H1 (cell line): ENCODE measurements at regions not wholly inside any gene's neighbourhood (a gene's known extent, or its start where the extent isn't known, plus 50 kb on each side); places are given as distances from the start of the nearest gene placed in this dataset.

Source experiments
- CTCF ChIA-PET: fragments of 300-600 bp; sonication (Branson Sonifier 250); formaldehyde crosslinking; loops from one replicate; lab custom pipeline; 2021; ENCODE audit not compliant: partially characterized antibody; lab: Charles Lee
- POLR2A ChIA-PET: fragments of 300-600 bp; sonication (Branson Sonifier 250); formaldehyde crosslinking; loops from one replicate; lab custom pipeline; 2021; ENCODE audit warnings: inconsistent platforms; ENCODE audit not compliant: partially characterized antibody; lab: Charles Lee
- DNase-seq, 2 experiments: peaks; one replicate each; pipeline versions ENCODE4 v3.0.0 to v3.0.0-alpha.2; 2010 to 2022; ENCODE audit warnings: low spot score in 2 of 2, low read depth in 1 of 2, mixed read lengths in 1 of 2
- FAIRE-seq: peaks from 2 replicates; lab custom pipeline; 2011; peaks lifted over from hg19 to GRCh38; lab: Jason Lieb, UNC
- H2AFZ ChIP-seq: 2 replicates; pipeline ENCODE4 v1.8.1; 2012; ENCODE audit warnings: low read length, inconsistent platforms
- H2AK5ac ChIP-seq: 2 replicates; pipeline ENCODE4 v1.6.1; 2013; ENCODE audit warnings: low read depth, low read length
- H2BK120ac ChIP-seq: replicated peaks from 2 replicates; pipeline ENCODE3; 2013; ENCODE audit warnings: low read depth, low read length, inconsistent platforms
- H2BK12ac ChIP-seq: 2 replicates; pipeline ENCODE4 v1.6.1; 2013; ENCODE audit warnings: low read depth, low read length
- H2BK15ac ChIP-seq: 2 replicates; pipeline ENCODE4 v1.6.1; 2013; ENCODE audit warnings: low read length
- H2BK20ac ChIP-seq: 2 replicates; pipeline ENCODE4 v1.6.1; 2013; ENCODE audit warnings: low read length
- H2BK5ac ChIP-seq: 2 replicates; pipeline ENCODE4 v1.6.1; 2013; ENCODE audit warnings: low read depth, low read length
- H3K14ac ChIP-seq: 2 replicates; pipeline ENCODE4 v1.6.1; 2013; ENCODE audit warnings: inconsistent platforms; ENCODE audit not compliant: insufficient read length
- H3K18ac ChIP-seq: 2 replicates; pipeline ENCODE4 v1.6.1; 2013; ENCODE audit warnings: low read length; ENCODE audit errors: extremely low read depth
- H3K23ac ChIP-seq: 2 replicates; pipeline ENCODE4 v1.6.1; 2013; ENCODE audit warnings: inconsistent platforms; ENCODE audit not compliant: insufficient read length
- H3K23me2 ChIP-seq: 2 replicates; pipeline ENCODE4 v1.6.1; 2013; ENCODE audit warnings: low read depth, low read length
- H3K27ac ChIP-seq: 2 replicates; pipeline ENCODE4 v1.6.1; 2011; ENCODE audit warnings: low read depth, low read length, inconsistent platforms
- H3K27me3 ChIP-seq, 4 experiments: replicated peaks in 1 of 4; 1 replicate in 1 of 4; 2 replicates in 3 of 4; pipeline versions ENCODE4 v1.6.1 to v1.8.1; 2011 to 2013; ENCODE audit warnings: low read length in 3 of 4, mild to moderate bottlenecking in 3 of 4, inconsistent platforms in 2 of 4, mixed read lengths in 2 of 4, moderate library complexity in 1 of 4; ENCODE audit not compliant: control insufficient read depth in 3 of 4, insufficient read depth in 3 of 4; ENCODE audit errors: extremely low read depth in 1 of 4
- H3K36me3 ChIP-seq, 4 experiments: 2 replicates each; pipeline versions ENCODE4 v1.6.1 to v1.8.1; 2011 to 2013; ENCODE audit warnings: mild to moderate bottlenecking in 4 of 4, low read length in 3 of 4, moderate library complexity in 2 of 4, control low read depth in 1 of 4, inconsistent platforms in 1 of 4; ENCODE audit not compliant: insufficient read depth in 4 of 4, control insufficient read depth in 2 of 4
- H3K4ac ChIP-seq: replicated peaks from 2 replicates; pipeline ENCODE3; 2013; ENCODE audit warnings: low read length, low read depth, mixed read lengths, inconsistent platforms; ENCODE audit not compliant: insufficient read length
- H3K4me1 ChIP-seq, 4 experiments: replicated peaks in 1 of 4; 1 replicate in 1 of 4; 2 replicates in 3 of 4; pipeline versions ENCODE4 v1.6.1 to v1.8.1; 2011 to 2013; ENCODE audit warnings: low read length in 3 of 4, inconsistent platforms in 2 of 4, mixed read lengths in 1 of 4; ENCODE audit not compliant: insufficient read depth in 4 of 4, control insufficient read depth in 3 of 4
- H3K4me2 ChIP-seq, 2 experiments: 2 replicates each; pipeline versions ENCODE4 v1.6.1 to v1.8.1; 2011 to 2013; ENCODE audit warnings: low read depth in 2 of 2, low read length in 2 of 2, control low read depth in 1 of 2, inconsistent platforms in 1 of 2, mild to moderate bottlenecking in 1 of 2; ENCODE audit not compliant: insufficient read depth in 1 of 2
- H3K4me3 ChIP-seq, 4 experiments: fragments of 200-600, 300-600 bp in 1 of 4; sonication (generic), shearing (Covaris generic), sonication (Bioruptor Twin) in 1 of 4; 2 replicates each; pipeline versions ENCODE4 v1.5.1 to v1.8.1; 2011 to 2016; ENCODE audit warnings: low read length in 4 of 4, low read depth in 3 of 4, control low read depth in 2 of 4, inconsistent platforms in 2 of 4, mild to moderate bottlenecking in 2 of 4, mixed read lengths in 1 of 4, moderate library complexity in 1 of 4; ENCODE audit not compliant: insufficient read depth in 2 of 4; ENCODE audit errors: extremely low read depth in 1 of 4
- H3K56ac ChIP-seq: replicated peaks from 2 replicates; pipeline ENCODE3; 2013; ENCODE audit warnings: low read depth, mild to moderate bottlenecking, mixed read lengths, low read length, inconsistent platforms; ENCODE audit not compliant: insufficient read length
- H3K79me1 ChIP-seq: 2 replicates; pipeline ENCODE4 v1.6.1; 2013; ENCODE audit warnings: low read depth, low read length, control low read depth
- H3K79me2 ChIP-seq, 2 experiments: 2 replicates each; pipeline versions ENCODE4 v1.6.1 to v1.8.1; 2012 to 2013; ENCODE audit warnings: low read length in 2 of 2, mild to moderate bottlenecking in 2 of 2, inconsistent platforms in 1 of 2; ENCODE audit not compliant: insufficient read depth in 2 of 2, control insufficient read depth in 1 of 2
- H3K9ac ChIP-seq, 4 experiments: replicated peaks in 1 of 4; 1 replicate in 1 of 4; 2 replicates in 3 of 4; pipeline versions ENCODE4 v1.6.1 to v1.8.1; 2011 to 2013; ENCODE audit warnings: low read depth in 3 of 4, low read length in 3 of 4, control low read depth in 2 of 4, mild to moderate bottlenecking in 2 of 4, moderate library complexity in 2 of 4, inconsistent platforms in 1 of 4; ENCODE audit errors: extremely low read depth in 1 of 4
- H3K9me3 ChIP-seq, 2 experiments: 2 replicates each; pipeline versions ENCODE4 v1.6.1 to v1.8.1; 2012 to 2013; ENCODE audit warnings: mild to moderate bottlenecking in 2 of 2, moderate library complexity in 2 of 2, control low read depth in 1 of 2, inconsistent platforms in 1 of 2, low read depth in 1 of 2, low read length in 1 of 2, mixed read lengths in 1 of 2; ENCODE audit not compliant: insufficient read depth in 2 of 2
- H4K20me1 ChIP-seq, 2 experiments: replicated peaks in 1 of 2; 2 replicates each; pipeline versions ENCODE3 to v1.8.1; 2011 to 2013; ENCODE audit warnings: inconsistent platforms in 2 of 2, low read length in 2 of 2, mild to moderate bottlenecking in 1 of 2; ENCODE audit not compliant: insufficient read depth in 2 of 2, control insufficient read depth in 1 of 2
- H4K5ac ChIP-seq: 2 replicates; pipeline ENCODE4 v1.6.1; 2013; ENCODE audit warnings: low read length, low read depth, mixed read lengths, inconsistent platforms; ENCODE audit not compliant: insufficient read length
- H4K8ac ChIP-seq: 2 replicates; pipeline ENCODE4 v1.8.0; 2013; ENCODE audit warnings: mild to moderate bottlenecking, moderate library complexity, low read length, inconsistent platforms; ENCODE audit not compliant: insufficient read depth; ENCODE audit errors: extremely low read depth
- H4K91ac ChIP-seq: replicated peaks from 2 replicates; pipeline ENCODE3; 2013; ENCODE audit warnings: low read length, mixed read lengths, inconsistent platforms; ENCODE audit not compliant: insufficient read length
- EGR1 ChIP-seq: IDR thresholded peaks from 2 replicates; pipeline ENCODE4 v1.6.1; 2011; ENCODE audit warnings: low read depth, low read length, borderline replicate concordance
- KDM5A ChIP-seq: fragments of 200-600 bp; IDR thresholded peaks from 2 replicates; pipeline ENCODE4 v1.7.1; 2012; ENCODE audit warnings: mild to moderate bottlenecking, low read length, inconsistent platforms, mixed read lengths
- RFX5 ChIP-seq: IDR thresholded peaks from 2 replicates; pipeline ENCODE4 v1.6.1; 2011; ENCODE audit warnings: low read depth, low read length, improper control_type of control experiment, borderline replicate concordance
- SIRT6 ChIP-seq: IDR thresholded peaks from one replicate; pipeline ENCODE4 v1.7.1; 2012; ENCODE audit warnings: low read length, inconsistent platforms
- WGBS, 2 experiments: shearing (Covaris generic) in 1 of 2; methylation state at CpG; one replicate each; pipeline versions ENCODE4 v1.1.6 to v1.1.7; 2013 to 2015; ENCODE audit warnings: low lambda C conversion rate in 2 of 2, mixed read lengths in 2 of 2, inconsistent platforms in 1 of 2, low coverage in 1 of 2, missing lambda C conversion rate in 1 of 2; ENCODE audit not compliant: insufficient replicate concordance in 2 of 2, insufficient coverage in 1 of 2, insufficient read length in 1 of 2; ENCODE audit errors: extremely low coverage in 1 of 2, missing lambda C conversion rate in 1 of 2; 5-methylcytosine and 5-hydroxymethylcytosine counted together

GRCh38 chr15:60297047-60297446, 100.7 kb downstream of the ANXA2 start:
- ChIA-PET CTCF (interaction anchor here (1.0 kb wide), 1 partner anchor 116 kb away, joined by 3 read pairs; no protein-coding TSS in a partner anchor), POLR2A (no interaction called here)
- no peaks in the 10 kb centered on the region for H4K20me1 ChIP-seq
- no peak overlapping the region for H3K4me3 ChIP-seq
- no peak overlapping the region for H3K4me2 ChIP-seq
- no peaks in the 10 kb centered on the region for H3K36me3 ChIP-seq
- H3K79me1 ChIP-seq, result no peaks in the 10 kb centered on the region
- H4K5ac ChIP-seq, result no peak overlapping the region
- DNase-seq (no peak), FAIRE-seq (no peak)
- H2BK120ac ChIP-seq, result no peak overlapping the region
- H2BK5ac ChIP-seq, result no peak overlapping the region
- no peak overlapping the region for H2BK20ac ChIP-seq
- H2BK12ac ChIP-seq, result no peak overlapping the region
- no peak overlapping the region for H2AK5ac ChIP-seq
- WGBS, 2 experiments, result 95% methylated on average over 3 of the region's 3 CpGs; no CpG with 5 or more reads in 1 of the 2 experiments
- no peak overlapping the region for H3K4ac ChIP-seq
- no peak overlapping the region for H3K56ac ChIP-seq
- H3K14ac ChIP-seq, result no peak overlapping the region
- H4K91ac ChIP-seq, result no peak overlapping the region
- H3K27ac ChIP-seq, result no peak overlapping the region
- no peaks in the 10 kb centered on the region for H3K79me2 ChIP-seq
- no peak overlapping the region for H3K9ac ChIP-seq
- H3K27me3 ChIP-seq, result no peaks in the 10 kb centered on the region
- peaks cover 0 to 3% (median 0%) of the 10 kb centered on the region in 4 experiments; a peak in 2 of 7 replicates for H3K4me1 ChIP-seq
- peaks cover 11 to 14% of the 10 kb centered on the region in 2 experiments for H3K9me3 ChIP-seq
- no peak overlapping the region for H3K23ac ChIP-seq
- no peak overlapping the region for H2BK15ac ChIP-seq
- H3K23me2 ChIP-seq, result no peaks in the 10 kb centered on the region
- no peak overlapping the region for H4K8ac ChIP-seq
- no peak overlapping the region for H3K18ac ChIP-seq
- H2AFZ ChIP-seq, result no peak overlapping the region
- TF ChIP-seq EGR1 (no peak), KDM5A (no peak), RFX5 (no peak), SIRT6 (no peak)
